ENCODE measurements at regions not wholly inside any gene's neighbourhood (a gene's known extent, or its start where the extent isn't known, plus 50 kb on each side); places are given as distances from the start of the nearest gene placed in this dataset.

DNA sequence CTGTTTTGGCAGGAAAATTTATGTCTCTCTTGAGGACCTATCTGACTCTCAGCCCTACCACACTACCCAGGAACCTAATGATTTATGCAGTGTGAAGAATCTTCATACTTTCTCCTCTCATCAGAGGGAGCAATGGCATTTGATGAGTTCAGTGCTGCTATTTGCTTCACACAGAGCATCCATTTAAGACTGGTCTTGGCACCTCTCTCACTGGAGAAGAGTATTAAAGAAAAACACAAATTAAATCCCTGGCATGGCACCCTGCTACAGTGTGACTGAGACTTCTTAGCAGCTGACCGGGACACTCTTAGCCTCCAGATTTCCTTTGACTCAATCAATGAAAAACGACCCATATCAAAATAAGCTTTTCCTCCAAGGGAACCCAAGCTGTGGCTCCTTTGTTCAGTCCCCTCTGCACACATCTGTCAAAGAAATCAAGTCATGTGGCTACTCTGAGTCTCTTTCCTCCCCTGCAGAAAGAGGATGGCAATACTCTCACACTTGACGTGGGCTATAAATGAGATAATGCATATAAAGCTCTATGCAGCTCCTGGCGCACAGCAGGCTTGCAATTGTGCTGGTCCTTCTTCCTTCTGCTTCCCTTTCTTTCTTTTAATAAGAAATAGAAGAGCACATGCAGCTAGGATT, 186.1 kb upstream of the E2F8 start (continued):
- TF ChIP-seq FOS (IDR thresholded peaks at IDR 0.05; ENCODE audit: borderline replicate concordance, extremely low read depth, insufficient read length) (no peak), HDAC6 (IDR thresholded peaks at IDR 0.05; ENCODE audit: unreplicated experiment) (no peak), YBX1 (IDR thresholded peaks at IDR 0.05) (no peak)

DNA sequence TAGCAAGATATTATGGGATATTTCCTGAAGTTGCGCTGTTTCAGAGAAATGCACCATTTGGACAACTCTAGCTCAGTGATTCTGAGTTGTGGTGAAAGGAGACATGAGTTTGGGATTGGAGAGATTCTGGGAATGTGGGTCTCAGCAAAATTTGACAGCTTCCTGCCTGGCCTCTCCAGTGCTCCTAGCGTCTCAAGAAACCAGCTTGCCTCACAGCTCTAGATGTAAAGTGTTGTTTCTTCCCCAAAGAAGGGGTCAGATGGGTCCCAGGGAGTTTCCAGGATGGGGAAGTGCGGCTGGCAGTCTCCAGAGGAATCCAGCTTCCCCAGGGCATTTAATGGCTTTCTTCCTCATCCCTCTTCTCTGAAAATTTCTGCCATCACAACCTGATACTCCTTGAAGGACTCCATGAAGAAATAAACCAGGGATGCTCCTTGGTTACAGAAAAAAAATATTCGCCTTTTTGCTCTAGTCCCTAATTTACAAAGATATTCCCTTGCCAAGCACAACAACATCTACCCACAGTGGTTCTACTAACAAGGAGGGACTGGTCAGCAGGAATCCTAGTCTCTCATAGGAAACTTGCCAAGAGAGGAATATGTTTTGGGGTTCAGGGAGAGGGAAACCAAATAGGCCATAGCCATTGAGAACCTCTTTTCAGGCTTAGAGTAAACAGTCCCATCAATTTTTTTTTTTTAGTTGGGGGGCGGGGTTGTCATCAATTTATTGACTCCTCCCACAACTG, 185.4 kb upstream of the E2F8 start:
- no TSS peak for BruUV-seq (replicated peaks)
- Histone ChIP-seq H3K27ac (ENCODE audit: control insufficient read depth, insufficient read depth) (no peak overlapping the region), H3K9me3 (replicated peaks; ENCODE audit: control insufficient read depth, insufficient read depth, low read length) (no peaks in the 10 kb centered on the region), H3K4me2 (ENCODE audit: control insufficient read depth, insufficient read depth) (no peak overlapping the region), H4K20me1 (ENCODE audit: control insufficient read depth, insufficient read depth) (no peaks in the 10 kb centered on the region), H3K4me1 (ENCODE audit: control insufficient read depth, insufficient read depth, low read length) (peaks cover 15% of the 10 kb centered on the region), H3K27me3 (replicated peaks in 1 of 2; ENCODE audit: control insufficient read depth in 2 of 2, insufficient read depth in 2 of 2, low read length in 1 of 2) (no peaks in the 10 kb centered on the region), H3K36me3 (ENCODE audit: control insufficient read depth in 2 of 2, insufficient read depth in 2 of 2, low read length in 1 of 2) (no peaks in the 10 kb centered on the region), H3K79me2 (ENCODE audit: control insufficient read depth, insufficient read depth, low read length) (no peaks in the 10 kb centered on the region), H3K4me3 (no peak overlapping the region), H3K9ac (ENCODE audit: control insufficient read depth, insufficient read depth, low read length) (no peak overlapping the region), H2AFZ (ENCODE audit: control insufficient read depth, low read depth, low read length) (no peak overlapping the region; the same call in 1 of the 2 replicates)
- no peak for ATAC-seq
- ChIA-PET POLR2A (no interaction called here), RAD21 (ENCODE audit: unreplicated experiment) (no interaction called here), SMC1A (ENCODE audit: uncharacterized antibody, unreplicated experiment) (no interaction called here), CTCF (interaction anchor here (0.6 to 1.1 kb wide), 2 partner anchors 14 to 17 kb away, joined by 3 read pairs; no protein-coding TSS in a partner anchor)
- FAIRE-seq = peak; percentile 52
- TF ChIP-seq IKZF1 (conservative IDR thresholded peaks at IDR 0.05) = no peak
- in situ Hi-C loops (cut with MboI) (no loop called here), intact Hi-C loops (cut with micrococcal nuclease; ENCODE audit: unreplicated experiment) (no loop called here)
- 74% methylated on average over 5 of the region's 5 CpGs for WGBS (ENCODE audit: insufficient coverage, insufficient replicate concordance, low lambda C conversion rate, missing lambda C conversion rate)
- no peak for DNase-seq (ENCODE audit: low read depth, low spot score)

DNA sequence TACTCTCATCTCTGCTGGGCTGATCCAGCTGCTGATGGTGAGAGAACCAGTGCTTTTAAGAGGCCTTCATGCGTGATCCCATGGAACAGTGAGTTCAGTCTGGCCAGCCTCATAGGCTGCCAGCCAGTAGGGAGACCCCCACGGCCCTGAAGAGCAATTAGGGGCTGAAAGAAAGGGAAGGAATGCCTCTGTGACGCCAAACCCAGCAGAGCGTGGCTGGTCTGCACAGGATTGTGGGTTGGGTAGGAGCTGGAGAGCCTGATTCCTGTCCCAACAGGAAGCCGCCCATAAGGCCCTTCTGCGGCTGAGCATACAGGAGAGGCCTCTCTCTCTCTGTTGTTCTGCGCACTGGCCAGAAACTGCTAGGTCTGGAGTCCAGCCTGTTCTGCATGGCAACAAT, 181.5 kb upstream of the E2F8 start:
- Histone ChIP-seq H3K79me2 (ENCODE audit: control insufficient read depth, insufficient read depth, low read length) (no peaks in the 10 kb centered on the region), H3K36me3 (ENCODE audit: control insufficient read depth in 2 of 2, insufficient read depth in 2 of 2, low read length in 1 of 2) (no peaks in the 10 kb centered on the region), H3K4me1 (ENCODE audit: control insufficient read depth, insufficient read depth, low read length) (no peaks in the 10 kb centered on the region), H4K20me1 (ENCODE audit: control insufficient read depth, insufficient read depth) (no peaks in the 10 kb centered on the region), H3K27me3 (replicated peaks in 1 of 2; ENCODE audit: control insufficient read depth in 2 of 2, insufficient read depth in 2 of 2, low read length in 1 of 2) (no peaks in the 10 kb centered on the region), H3K9ac (ENCODE audit: control insufficient read depth, insufficient read depth, low read length) (no peak overlapping the region), H3K4me2 (ENCODE audit: control insufficient read depth, insufficient read depth) (no peak overlapping the region), H3K4me3 (no peak overlapping the region), H3K9me3 (replicated peaks; ENCODE audit: control insufficient read depth, insufficient read depth, low read length) (no peaks in the 10 kb centered on the region; the same call in 2 of the 3 replicates), H3K27ac (ENCODE audit: control insufficient read depth, insufficient read depth) (no peak overlapping the region), H2AFZ (ENCODE audit: control insufficient read depth, low read depth, low read length) (no peak overlapping the region)
- ChIA-PET CTCF (no interaction called here), SMC1A (ENCODE audit: uncharacterized antibody, unreplicated experiment) (no interaction called here), POLR2A (no interaction called here), RAD21 (ENCODE audit: unreplicated experiment) (no interaction called here)
- FAIRE-seq = no peak
- TF ChIP-seq, protein P1, sequence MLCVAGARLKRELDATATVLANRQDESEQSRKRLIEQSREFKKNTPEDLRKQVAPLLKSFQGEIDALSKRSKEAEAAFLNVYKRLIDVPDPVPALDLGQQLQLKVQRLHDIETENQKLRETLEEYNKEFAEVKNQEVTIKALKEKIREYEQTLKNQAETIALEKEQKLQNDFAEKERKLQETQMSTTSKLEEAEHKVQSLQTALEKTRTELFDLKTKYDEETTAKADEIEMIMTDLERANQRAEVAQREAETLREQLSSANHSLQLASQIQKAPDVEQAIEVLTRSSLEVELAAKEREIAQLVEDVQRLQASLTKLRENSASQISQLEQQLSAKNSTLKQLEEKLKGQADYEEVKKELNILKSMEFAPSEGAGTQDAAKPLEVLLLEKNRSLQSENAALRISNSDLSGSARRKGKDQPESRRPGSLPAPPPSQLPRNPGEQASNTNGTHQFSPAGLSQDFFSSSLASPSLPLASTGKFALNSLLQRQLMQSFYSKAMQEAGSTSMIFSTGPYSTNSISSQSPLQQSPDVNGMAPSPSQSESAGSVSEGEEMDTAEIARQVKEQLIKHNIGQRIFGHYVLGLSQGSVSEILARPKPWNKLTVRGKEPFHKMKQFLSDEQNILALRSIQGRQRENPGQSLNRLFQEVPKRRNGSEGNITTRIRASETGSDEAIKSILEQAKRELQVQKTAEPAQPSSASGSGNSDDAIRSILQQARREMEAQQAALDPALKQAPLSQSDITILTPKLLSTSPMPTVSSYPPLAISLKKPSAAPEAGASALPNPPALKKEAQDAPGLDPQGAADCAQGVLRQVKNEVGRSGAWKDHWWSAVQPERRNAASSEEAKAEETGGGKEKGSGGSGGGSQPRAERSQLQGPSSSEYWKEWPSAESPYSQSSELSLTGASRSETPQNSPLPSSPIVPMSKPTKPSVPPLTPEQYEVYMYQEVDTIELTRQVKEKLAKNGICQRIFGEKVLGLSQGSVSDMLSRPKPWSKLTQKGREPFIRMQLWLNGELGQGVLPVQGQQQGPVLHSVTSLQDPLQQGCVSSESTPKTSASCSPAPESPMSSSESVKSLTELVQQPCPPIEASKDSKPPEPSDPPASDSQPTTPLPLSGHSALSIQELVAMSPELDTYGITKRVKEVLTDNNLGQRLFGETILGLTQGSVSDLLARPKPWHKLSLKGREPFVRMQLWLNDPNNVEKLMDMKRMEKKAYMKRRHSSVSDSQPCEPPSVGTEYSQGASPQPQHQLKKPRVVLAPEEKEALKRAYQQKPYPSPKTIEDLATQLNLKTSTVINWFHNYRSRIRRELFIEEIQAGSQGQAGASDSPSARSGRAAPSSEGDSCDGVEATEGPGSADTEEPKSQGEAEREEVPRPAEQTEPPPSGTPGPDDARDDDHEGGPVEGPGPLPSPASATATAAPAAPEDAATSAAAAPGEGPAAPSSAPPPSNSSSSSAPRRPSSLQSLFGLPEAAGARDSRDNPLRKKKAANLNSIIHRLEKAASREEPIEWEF (IDR thresholded peaks at IDR 0.05; ENCODE audit: insufficient replicate concordance, low read depth, low read length) = no peak
- TF ChIP-seq PAX5 (IDR thresholded peaks at IDR 0.05; ENCODE audit: borderline replicate concordance, low read depth, low read length) = 0 out of 2 replicates have a peak, but pooled peaks have one; percentile 48
- intact Hi-C loops (cut with micrococcal nuclease; ENCODE audit: unreplicated experiment) (no loop called here), in situ Hi-C loops (cut with MboI) (no loop called here)
- no peak for ATAC-seq
- no peak for DNase-seq (ENCODE audit: low read depth, low spot score)
- WGBS (ENCODE audit: insufficient coverage, insufficient replicate concordance, low lambda C conversion rate, missing lambda C conversion rate) = 67% methylated on average over 7 of the region's 7 CpGs
- no TSS peak for BruUV-seq (replicated peaks)

Measured in GM12878 (cell line).